DND-41 (cell line): ENCODE measurements at regions not wholly inside any gene's neighbourhood (a gene's known extent, or its start where the extent isn't known, plus 50 kb on each side); places are given as distances from the start of the nearest gene placed in this dataset.

ENCODE experiments used
- ATAC-seq: fragments of 200-7000 bp; cut with Tn5 transposase; 3 replicates; pipeline ENCODE4 v1.9.1; 2021; ENCODE audit warnings: low read depth; ENCODE audit not compliant: insufficient read depth
- DNase-seq: peaks from one replicate; pipeline ENCODE4 v3.0.0-alpha.2; 2020
- H2AFZ ChIP-seq: 2 replicates; pipeline ENCODE4 v1.6.0; 2012; ENCODE audit warnings: low read depth, low read length
- H3K27ac ChIP-seq: 2 replicates; pipeline ENCODE4 v1.5.1; 2012; ENCODE audit warnings: low read length, inconsistent platforms
- H3K27me3 ChIP-seq: fragments of 200-600 bp; sonication (generic); 2 replicates; pipeline ENCODE4 v1.6.0; 2012; ENCODE audit warnings: low read length, mild to moderate bottlenecking, inconsistent platforms; ENCODE audit not compliant: insufficient read depth, poor library complexity
- H3K36me3 ChIP-seq: 2 replicates; pipeline ENCODE4 v1.5.1; 2012; ENCODE audit warnings: low read length, inconsistent platforms; ENCODE audit not compliant: insufficient read depth
- H3K4me1 ChIP-seq: 2 replicates; pipeline ENCODE4 v1.5.1; 2012; ENCODE audit warnings: mild to moderate bottlenecking, low read length; ENCODE audit not compliant: insufficient read depth
- H3K4me2 ChIP-seq: 2 replicates; pipeline ENCODE4 v1.6.0; 2012; ENCODE audit warnings: mild to moderate bottlenecking, moderate library complexity, low read length, inconsistent platforms; ENCODE audit not compliant: insufficient read depth
- H3K4me3 ChIP-seq, 2 experiments: fragments of 200-600 bp in 1 of 2; shearing (Covaris generic) in 1 of 2; 2 replicates each; pipeline ENCODE4 v1.5.1; 2012 to 2016; ENCODE audit warnings: inconsistent platforms in 2 of 2, low read length in 2 of 2, mild to moderate bottlenecking in 2 of 2, low read depth in 1 of 2, moderate library complexity in 1 of 2
- H3K79me2 ChIP-seq: 2 replicates; pipeline ENCODE4 v1.6.0; 2012; ENCODE audit warnings: low read length, inconsistent platforms; ENCODE audit not compliant: insufficient read depth
- H3K9ac ChIP-seq: 2 replicates; pipeline ENCODE4 v1.6.0; 2012; ENCODE audit warnings: low read depth, mild to moderate bottlenecking, inconsistent platforms, low read length, moderate library complexity
- H3K9me3 ChIP-seq: 2 replicates; pipeline ENCODE4 v1.5.1; 2012; ENCODE audit warnings: low read length, moderate library complexity, mild to moderate bottlenecking, inconsistent platforms; ENCODE audit not compliant: insufficient read depth, severe bottlenecking
- H4K20me1 ChIP-seq: 2 replicates; pipeline ENCODE4 v1.6.0; 2012; ENCODE audit warnings: low read length; ENCODE audit not compliant: insufficient read depth
- EZH2 ChIP-seq: IDR thresholded peaks from 3 replicates; pipeline ENCODE4 v1.6.1; 2012; ENCODE audit warnings: borderline replicate concordance, low read depth, mild to moderate bottlenecking, moderate library complexity, low read length, inconsistent platforms; ENCODE audit not compliant: severe bottlenecking
- TF ChIP-seq, protein P1 (sequence below): IDR thresholded peaks from 2 replicates; pipeline ENCODE4 v1.5.1; 2012; ENCODE audit warnings: borderline replicate concordance, low read length, moderate library complexity, mild to moderate bottlenecking; ENCODE audit not compliant: poor library complexity, severe bottlenecking; ENCODE audit errors: extremely low read depth

DNA sequence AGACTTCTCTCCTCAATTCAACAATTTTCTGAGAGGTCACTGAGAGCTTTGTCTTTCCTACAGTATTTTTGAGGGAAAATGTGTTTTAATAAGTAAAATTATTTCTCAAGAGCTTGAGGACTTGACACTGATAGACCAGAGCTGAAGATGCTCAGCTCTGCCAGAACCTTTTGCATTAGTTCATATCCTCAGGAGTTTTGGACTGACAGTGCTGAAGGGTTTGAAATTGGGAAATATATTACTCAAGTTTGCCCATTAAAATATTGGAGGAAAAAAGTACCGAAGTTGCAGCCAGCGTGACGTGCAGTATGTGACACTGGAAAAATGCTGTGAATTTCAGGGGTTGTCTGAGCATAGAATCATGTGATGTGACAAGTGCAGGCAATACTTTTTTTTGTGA, 346.6 kb upstream of the DPYD start:
- H3K4me1 ChIP-seq = no peaks in the 10 kb centered on the region
- H3K9ac ChIP-seq = no peak overlapping the region
- no peak overlapping the region for H3K4me3 ChIP-seq
- no peaks in the 10 kb centered on the region for H3K27me3 ChIP-seq
- H3K27ac ChIP-seq = no peak overlapping the region
- TF ChIP-seq, protein P1, sequence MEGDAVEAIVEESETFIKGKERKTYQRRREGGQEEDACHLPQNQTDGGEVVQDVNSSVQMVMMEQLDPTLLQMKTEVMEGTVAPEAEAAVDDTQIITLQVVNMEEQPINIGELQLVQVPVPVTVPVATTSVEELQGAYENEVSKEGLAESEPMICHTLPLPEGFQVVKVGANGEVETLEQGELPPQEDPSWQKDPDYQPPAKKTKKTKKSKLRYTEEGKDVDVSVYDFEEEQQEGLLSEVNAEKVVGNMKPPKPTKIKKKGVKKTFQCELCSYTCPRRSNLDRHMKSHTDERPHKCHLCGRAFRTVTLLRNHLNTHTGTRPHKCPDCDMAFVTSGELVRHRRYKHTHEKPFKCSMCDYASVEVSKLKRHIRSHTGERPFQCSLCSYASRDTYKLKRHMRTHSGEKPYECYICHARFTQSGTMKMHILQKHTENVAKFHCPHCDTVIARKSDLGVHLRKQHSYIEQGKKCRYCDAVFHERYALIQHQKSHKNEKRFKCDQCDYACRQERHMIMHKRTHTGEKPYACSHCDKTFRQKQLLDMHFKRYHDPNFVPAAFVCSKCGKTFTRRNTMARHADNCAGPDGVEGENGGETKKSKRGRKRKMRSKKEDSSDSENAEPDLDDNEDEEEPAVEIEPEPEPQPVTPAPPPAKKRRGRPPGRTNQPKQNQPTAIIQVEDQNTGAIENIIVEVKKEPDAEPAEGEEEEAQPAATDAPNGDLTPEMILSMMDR = no peak
- TF ChIP-seq EZH2 = no peak
- H3K4me2 ChIP-seq = no peak overlapping the region
- no peaks in the 10 kb centered on the region for H3K36me3 ChIP-seq
- H2AFZ ChIP-seq = 0 out of 2 replicates have a peak overlapping the region, but pooled peaks have one; percentile 13
- ATAC-seq (no peak), DNase-seq (no peak)
- H3K79me2 ChIP-seq = no peaks in the 10 kb centered on the region
- no peaks in the 10 kb centered on the region for H3K9me3 ChIP-seq
- no peaks in the 10 kb centered on the region for H4K20me1 ChIP-seq

DNA sequence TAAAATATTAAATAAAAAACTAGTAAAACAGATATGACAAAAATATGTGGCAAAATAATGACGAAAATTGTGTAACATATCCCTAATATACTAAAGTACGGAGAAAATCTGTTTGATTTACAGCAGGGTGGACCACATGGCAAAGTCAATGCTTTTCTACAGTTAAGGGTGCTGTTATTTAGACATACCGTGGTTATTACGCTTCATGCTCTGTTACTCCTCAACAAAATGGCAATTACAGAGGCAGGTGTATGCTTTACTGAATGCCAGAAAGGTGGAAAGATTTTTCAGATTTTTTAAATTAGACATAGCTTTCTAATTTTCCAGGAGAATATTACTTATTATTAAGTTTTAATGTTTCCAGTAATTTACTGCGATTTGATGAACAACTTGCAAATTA, 343.9 kb upstream of the DPYD start:
- Histone ChIP-seq H3K79me2 (no peaks in the 10 kb centered on the region), H3K9ac (no peak overlapping the region), H4K20me1 (no peaks in the 10 kb centered on the region), H3K9me3 (no peaks in the 10 kb centered on the region), H3K27me3 (no peaks in the 10 kb centered on the region), H3K36me3 (no peaks in the 10 kb centered on the region), H3K4me1 (no peaks in the 10 kb centered on the region), H3K4me2 (no peak overlapping the region), H3K4me3 (no peak overlapping the region), H2AFZ (no peak overlapping the region), H3K27ac (no peak overlapping the region)
- ATAC-seq (no peak), DNase-seq (no peak)
- TF ChIP-seq, protein P1 = no peak
- TF ChIP-seq EZH2 = no peak

GRCh38 chr1:98260839-98261238, 340.0 kb upstream of the DPYD start:
- no peak for ATAC-seq
- TF ChIP-seq EZH2 = no peak
- TF ChIP-seq, protein P1 = peak; percentile 22
- no peak overlapping the region for H3K4me2 ChIP-seq

DNA sequence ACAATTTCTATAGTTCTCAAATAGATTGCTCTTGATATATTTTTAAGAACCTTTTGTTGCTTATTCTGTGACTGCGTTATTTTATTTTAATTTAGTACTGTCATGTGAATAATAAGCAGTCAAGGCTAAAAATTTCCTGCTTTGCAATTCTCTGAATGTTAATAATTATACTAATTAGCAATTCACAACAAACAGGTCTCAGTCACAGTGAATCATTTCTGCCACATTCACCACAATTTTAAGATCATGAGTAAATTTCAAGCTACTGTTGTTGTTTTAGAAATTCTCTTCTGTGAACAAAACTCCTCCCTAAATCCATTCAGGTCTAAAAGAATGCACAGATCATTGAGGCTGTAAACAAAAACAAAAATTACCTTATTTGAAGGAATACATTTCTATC, 339.6 kb upstream of the DPYD start:
- Histone ChIP-seq H3K4me2 (no peak overlapping the region), H2AFZ (no peak overlapping the region), H3K4me1 (no peaks in the 10 kb centered on the region), H3K27ac (no peak overlapping the region), H3K9me3 (no peaks in the 10 kb centered on the region), H3K4me3 (no peak overlapping the region), H3K79me2 (no peaks in the 10 kb centered on the region), H3K9ac (no peak overlapping the region), H4K20me1 (no peaks in the 10 kb centered on the region), H3K36me3 (no peaks in the 10 kb centered on the region), H3K27me3 (no peaks in the 10 kb centered on the region)
- DNase-seq (no peak), ATAC-seq (no peak)
- no peak for TF ChIP-seq EZH2
- TF ChIP-seq, protein P1 = no peak

More at GRCh38 chr1:98260839-98261238, 340.0 kb upstream of the DPYD start:
- no peak for DNase-seq
- H3K79me2 ChIP-seq = no peaks in the 10 kb centered on the region
- H3K9me3 ChIP-seq = no peaks in the 10 kb centered on the region
- no peak overlapping the region for H3K27ac ChIP-seq
- no peak overlapping the region; the same call in 1 of the 2 replicates for H2AFZ ChIP-seq
- no peaks in the 10 kb centered on the region for H3K4me1 ChIP-seq
- H3K36me3 ChIP-seq = no peaks in the 10 kb centered on the region
- H3K9ac ChIP-seq = no peak overlapping the region
- no peaks in the 10 kb centered on the region for H3K27me3 ChIP-seq
- H3K4me3 ChIP-seq = no peak overlapping the region
- H4K20me1 ChIP-seq = no peaks in the 10 kb centered on the region
